HEK293 (cell line): ENCODE measurements at regions not wholly inside any gene's neighbourhood (a gene's known extent, or its start where the extent isn't known, plus 50 kb on each side); places are given as distances from the start of the nearest gene placed in this dataset.

Experiments used
- CTCF ChIA-PET: fragments of 350-600 bp; formaldehyde crosslinking; extraction: SDS; loops from one replicate; lab custom pipeline; 2021; ENCODE audit warnings: antibody characterized with exemption; lab: Yijun Ruan, JAX
- POLR2A ChIA-PET: fragments of 300-600 bp; formaldehyde crosslinking; extraction: SDS; loops from one replicate; lab custom pipeline; 2020; ENCODE audit warnings: antibody characterized with exemption, inconsistent platforms; lab: Yijun Ruan, JAX
- H3K27ac ChIP-seq: fragments of 200-500 bp; sonication (Bioruptor generic); 2 replicates; pipeline ENCODE4 v1.5.1; 2014; ENCODE audit warnings: low read depth, low read length, control low read depth, inconsistent platforms; ENCODE audit errors: extremely low read depth
- H3K36me3 ChIP-seq, 2 experiments: fragments of 200-500 bp in 1 of 2; sonication (Bioruptor generic) in 1 of 2; 1 replicate in 1 of 2; 2 replicates in 1 of 2; pipeline ENCODE4 v1.5.1; 2014 to 2017; ENCODE audit warnings: inconsistent platforms in 2 of 2, low read length in 2 of 2; ENCODE audit not compliant: control insufficient read depth in 2 of 2, insufficient read depth in 1 of 2
- H3K4me1 ChIP-seq: fragments of 200-500 bp; sonication (Bioruptor generic); 2 replicates; pipeline ENCODE4 v1.5.1; 2014; ENCODE audit warnings: mild to moderate bottlenecking, low read length, inconsistent platforms; ENCODE audit not compliant: control insufficient read depth, insufficient read depth
- H3K4me3 ChIP-seq: 2 replicates; pipeline ENCODE4 v1.5.1; 2011; ENCODE audit warnings: low read depth, mild to moderate bottlenecking, control low read depth, low read length, moderate library complexity
- H3K9me3 ChIP-seq: fragments of 200-500 bp; sonication (Bioruptor generic); 2 replicates; pipeline ENCODE4 v1.5.1; 2014; ENCODE audit warnings: low read depth, low read length, inconsistent platforms; ENCODE audit not compliant: control insufficient read depth, insufficient read depth
- CTCF ChIP-seq: fragments of 450-650 bp; formaldehyde crosslinking; IDR thresholded peaks from 2 replicates; pipeline ENCODE4 v1.5.1; 2016; ENCODE audit warnings: missing biosample characterization, missing genetic modification characterization
- EGR2 ChIP-seq: fragments of 450-650 bp; formaldehyde crosslinking; IDR thresholded peaks from 2 replicates; pipeline ENCODE4 v1.5.1; 2016; ENCODE audit warnings: low read depth, missing biosample characterization, missing genetic modification characterization
- GLIS1 ChIP-seq: fragments of 450-650 bp; formaldehyde crosslinking; IDR thresholded peaks from 2 replicates; pipeline ENCODE4 v1.5.1; 2016; ENCODE audit warnings: missing biosample characterization, missing genetic modification characterization
- REPIN1 ChIP-seq: fragments of 450-650 bp; formaldehyde crosslinking; IDR thresholded peaks from 2 replicates; pipeline ENCODE4 v1.5.1; 2017; ENCODE audit warnings: missing biosample characterization, missing genetic modification characterization, low read depth
- SETDB1 ChIP-seq: IDR thresholded peaks from one replicate; pipeline ENCODE4 v1.6.1; 2017; ENCODE audit warnings: mild to moderate bottlenecking, low read length, moderate library complexity, mixed read lengths; ENCODE audit not compliant: insufficient read length
- ZBTB1 ChIP-seq: fragments of 450-650 bp; formaldehyde crosslinking; IDR thresholded peaks from 2 replicates; pipeline ENCODE4 v1.5.1; 2016; ENCODE audit warnings: missing biosample characterization, missing genetic modification characterization
- ZFP37 ChIP-seq: fragments of 450-650 bp; formaldehyde crosslinking; IDR thresholded peaks from 2 replicates; pipeline ENCODE4 v1.5.1; 2016; ENCODE audit warnings: missing biosample characterization, missing genetic modification characterization
- ZNF112 ChIP-seq: fragments of 450-650 bp; formaldehyde crosslinking; IDR thresholded peaks from 2 replicates; pipeline ENCODE4 v1.5.0; 2017; ENCODE audit warnings: missing biosample characterization, missing genetic modification characterization
- ZNF138 ChIP-seq: fragments of 450-650 bp; formaldehyde crosslinking; IDR thresholded peaks from 2 replicates; pipeline ENCODE4 v1.5.1; 2016; ENCODE audit warnings: missing biosample characterization, missing genetic modification characterization, borderline replicate concordance
- ZNF501 ChIP-seq: fragments of 450-650 bp; formaldehyde crosslinking; IDR thresholded peaks from 2 replicates; pipeline ENCODE4 v1.5.1; 2016; ENCODE audit warnings: missing biosample characterization, missing genetic modification characterization
- ZNF530 ChIP-seq: fragments of 450-650 bp; formaldehyde crosslinking; IDR thresholded peaks from 2 replicates; pipeline ENCODE4 v1.5.1; 2016; ENCODE audit warnings: low read depth, missing biosample characterization, missing genetic modification characterization
- ZNF571 ChIP-seq: fragments of 450-650 bp; formaldehyde crosslinking; IDR thresholded peaks from 2 replicates; pipeline ENCODE4 v1.5.0; 2017; ENCODE audit warnings: missing biosample characterization, missing genetic modification characterization
- ZNF596 ChIP-seq: fragments of 450-650 bp; IDR thresholded peaks from 2 replicates; pipeline ENCODE4 v1.5.0; 2018; ENCODE audit warnings: missing biosample characterization, mild to moderate bottlenecking, missing genetic modification characterization, moderate library complexity
- ZNF621 ChIP-seq: fragments of 450-650 bp; formaldehyde crosslinking; IDR thresholded peaks from 2 replicates; pipeline ENCODE4 v1.5.1; 2017; ENCODE audit warnings: missing biosample characterization, missing genetic modification characterization
- ZNF768 ChIP-seq: fragments of 450-650 bp; formaldehyde crosslinking; IDR thresholded peaks from 2 replicates; pipeline ENCODE4 v1.5.1; 2018; ENCODE audit warnings: missing biosample characterization, mild to moderate bottlenecking, missing genetic modification characterization
- ZNF843 ChIP-seq: fragments of 450-650 bp; formaldehyde crosslinking; IDR thresholded peaks from 2 replicates; pipeline ENCODE4 v1.5.1; 2016; ENCODE audit warnings: missing biosample characterization, missing genetic modification characterization
- TF ChIP-seq, protein P1 (sequence below): fragments of 450-650 bp; formaldehyde crosslinking; IDR thresholded peaks from 2 replicates; pipeline ENCODE4 v1.5.1; 2016; ENCODE audit warnings: missing biosample characterization, missing genetic modification characterization
- TF ChIP-seq, protein P2 (sequence below): fragments of 450-650 bp; formaldehyde crosslinking; IDR thresholded peaks from 2 replicates; pipeline ENCODE4 v1.5.1; 2017; ENCODE audit warnings: missing biosample characterization, missing genetic modification characterization
- TF ChIP-seq, protein P3 (sequence below): fragments of 450-650 bp; formaldehyde crosslinking; conservative IDR thresholded peaks from 2 replicates; pipeline ENCODE4 v1.5.1; 2016; ENCODE audit warnings: low read depth, missing biosample characterization, missing genetic modification characterization

DNA sequence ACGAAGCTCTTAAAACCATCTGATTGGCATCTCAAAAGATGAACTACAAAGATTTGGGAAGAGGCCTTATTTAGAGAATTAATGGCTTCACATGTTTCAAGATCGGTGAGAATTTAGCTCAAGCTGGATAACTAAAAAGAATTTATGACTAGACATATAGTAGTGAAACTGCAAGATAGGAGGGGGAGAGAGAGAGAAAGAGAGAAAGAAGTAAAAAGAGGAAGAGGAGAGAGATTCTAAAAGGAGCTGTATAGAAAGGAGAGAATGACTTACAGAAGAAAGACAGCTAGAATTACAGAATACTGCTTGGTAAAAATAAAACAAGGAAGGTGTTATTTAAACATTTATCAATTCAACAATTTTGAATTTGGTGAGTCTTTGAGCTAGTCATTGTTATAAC is 592.3 kb downstream of the SH2D4B start:
- Histone ChIP-seq H3K4me1 (no peaks in the 10 kb centered on the region), H3K27ac (no peak overlapping the region), H3K4me3 (no peak overlapping the region)
- CTCF ChIA-PET, result interaction anchor here (0.6 to 0.7 kb wide), 2 partner anchors 52 to 466 kb away, joined by 4 to 5 read pairs; no protein-coding TSS in a partner anchor
- no peak for TF ChIP-seq ZNF571
- TF ChIP-seq, all 188 proteins: peak for 0
- Histone ChIP-seq H3K36me3 (no peaks in the 10 kb centered on the region), H3K9me3 (no peaks in the 10 kb centered on the region)
- POLR2A ChIA-PET, result no interaction called here

GRCh38 chr10:81135851-81136250 is 598.1 kb downstream of the SH2D4B start:
- Histone ChIP-seq H3K4me3 (no peak overlapping the region), H3K36me3 (no peaks in the 10 kb centered on the region), H3K4me1 (no peaks in the 10 kb centered on the region), H3K9me3 (no peaks in the 10 kb centered on the region), H3K27ac (no peak overlapping the region)
- CTCF ChIA-PET, result no interaction called here
- POLR2A ChIA-PET, result no interaction called here
- TF ChIP-seq ZNF621 (tag by site-specific recombination) (no peak), ZNF596 (tag by site-specific recombination) (no peak), ZNF843 (no peak), EGR2 (tag by site-specific recombination) (no peak), ZNF501 (tag by site-specific recombination) (no peak), GLIS1 (tag by site-specific recombination) (no peak), ZFP37 (tag by site-specific recombination) (no peak), ZNF530 (tag by site-specific recombination) (no peak), SETDB1 (no peak), ZBTB1 (tag by site-specific recombination) (no peak), ZNF138 (tag by site-specific recombination) (no peak), ZNF112 (tag by site-specific recombination) (no peak), REPIN1 (tag by site-specific recombination) (no peak), ZNF768 (tag by site-specific recombination) (no peak), CTCF (tag by site-specific recombination) (no peak)
- TF ChIP-seq, protein P1, sequence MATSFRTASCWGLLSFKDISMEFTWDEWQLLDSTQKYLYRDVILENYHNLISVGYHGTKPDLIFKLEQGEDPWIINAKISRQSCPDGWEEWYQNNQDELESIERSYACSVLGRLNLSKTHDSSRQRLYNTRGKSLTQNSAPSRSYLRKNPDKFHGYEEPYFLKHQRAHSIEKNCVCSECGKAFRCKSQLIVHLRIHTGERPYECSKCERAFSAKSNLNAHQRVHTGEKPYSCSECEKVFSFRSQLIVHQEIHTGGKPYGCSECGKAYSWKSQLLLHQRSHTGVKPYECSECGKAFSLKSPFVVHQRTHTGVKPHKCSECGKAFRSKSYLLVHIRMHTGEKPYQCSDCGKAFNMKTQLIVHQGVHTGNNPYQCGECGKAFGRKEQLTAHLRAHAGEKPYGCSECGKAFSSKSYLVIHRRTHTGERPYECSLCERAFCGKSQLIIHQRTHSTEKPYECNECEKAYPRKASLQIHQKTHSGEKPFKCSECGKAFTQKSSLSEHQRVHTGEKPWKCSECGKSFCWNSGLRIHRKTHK (tag by site-specific recombination), result no peak
- TF ChIP-seq, protein P2, sequence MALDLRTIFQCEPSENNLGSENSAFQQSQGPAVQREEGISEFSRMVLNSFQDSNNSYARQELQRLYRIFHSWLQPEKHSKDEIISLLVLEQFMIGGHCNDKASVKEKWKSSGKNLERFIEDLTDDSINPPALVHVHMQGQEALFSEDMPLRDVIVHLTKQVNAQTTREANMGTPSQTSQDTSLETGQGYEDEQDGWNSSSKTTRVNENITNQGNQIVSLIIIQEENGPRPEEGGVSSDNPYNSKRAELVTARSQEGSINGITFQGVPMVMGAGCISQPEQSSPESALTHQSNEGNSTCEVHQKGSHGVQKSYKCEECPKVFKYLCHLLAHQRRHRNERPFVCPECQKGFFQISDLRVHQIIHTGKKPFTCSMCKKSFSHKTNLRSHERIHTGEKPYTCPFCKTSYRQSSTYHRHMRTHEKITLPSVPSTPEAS (tag by site-specific recombination), result no peak
- TF ChIP-seq, protein P3, sequence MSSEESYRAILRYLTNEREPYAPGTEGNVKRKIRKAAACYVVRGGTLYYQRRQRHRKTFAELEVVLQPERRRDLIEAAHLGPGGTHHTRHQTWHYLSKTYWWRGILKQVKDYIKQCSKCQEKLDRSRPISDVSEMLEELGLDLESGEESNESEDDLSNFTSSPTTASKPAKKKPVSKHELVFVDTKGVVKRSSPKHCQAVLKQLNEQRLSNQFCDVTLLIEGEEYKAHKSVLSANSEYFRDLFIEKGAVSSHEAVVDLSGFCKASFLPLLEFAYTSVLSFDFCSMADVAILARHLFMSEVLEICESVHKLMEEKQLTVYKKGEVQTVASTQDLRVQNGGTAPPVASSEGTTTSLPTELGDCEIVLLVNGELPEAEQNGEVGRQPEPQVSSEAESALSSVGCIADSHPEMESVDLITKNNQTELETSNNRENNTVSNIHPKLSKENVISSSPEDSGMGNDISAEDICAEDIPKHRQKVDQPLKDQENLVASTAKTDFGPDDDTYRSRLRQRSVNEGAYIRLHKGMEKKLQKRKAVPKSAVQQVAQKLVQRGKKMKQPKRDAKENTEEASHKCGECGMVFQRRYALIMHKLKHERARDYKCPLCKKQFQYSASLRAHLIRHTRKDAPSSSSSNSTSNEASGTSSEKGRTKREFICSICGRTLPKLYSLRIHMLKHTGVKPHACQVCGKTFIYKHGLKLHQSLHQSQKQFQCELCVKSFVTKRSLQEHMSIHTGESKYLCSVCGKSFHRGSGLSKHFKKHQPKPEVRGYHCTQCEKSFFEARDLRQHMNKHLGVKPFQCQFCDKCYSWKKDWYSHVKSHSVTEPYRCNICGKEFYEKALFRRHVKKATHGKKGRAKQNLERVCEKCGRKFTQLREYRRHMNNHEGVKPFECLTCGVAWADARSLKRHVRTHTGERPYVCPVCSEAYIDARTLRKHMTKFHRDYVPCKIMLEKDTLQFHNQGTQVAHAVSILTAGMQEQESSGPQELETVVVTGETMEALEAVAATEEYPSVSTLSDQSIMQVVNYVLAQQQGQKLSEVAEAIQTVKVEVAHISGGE (tag by site-specific recombination), result no peak
